Activated T-cell treated with anti-CD3 and anti-CD28 coated beads for 1 hour (primary cell): ENCODE measurements at regions not wholly inside any gene's neighbourhood (a gene's known extent, or its start where the extent isn't known, plus 50 kb on each side); places are given as distances from the start of the nearest gene placed in this dataset.

Experiments used
- DNase-seq: peaks from one replicate; pipeline ENCODE4 v3.0.0-alpha.2; 2020; ENCODE audit warnings: low read depth

GRCh38 chr12:111174251-111174960, 194.5 kb downstream of the PHETA1 start:
- no peak for DNase-seq

DNA sequence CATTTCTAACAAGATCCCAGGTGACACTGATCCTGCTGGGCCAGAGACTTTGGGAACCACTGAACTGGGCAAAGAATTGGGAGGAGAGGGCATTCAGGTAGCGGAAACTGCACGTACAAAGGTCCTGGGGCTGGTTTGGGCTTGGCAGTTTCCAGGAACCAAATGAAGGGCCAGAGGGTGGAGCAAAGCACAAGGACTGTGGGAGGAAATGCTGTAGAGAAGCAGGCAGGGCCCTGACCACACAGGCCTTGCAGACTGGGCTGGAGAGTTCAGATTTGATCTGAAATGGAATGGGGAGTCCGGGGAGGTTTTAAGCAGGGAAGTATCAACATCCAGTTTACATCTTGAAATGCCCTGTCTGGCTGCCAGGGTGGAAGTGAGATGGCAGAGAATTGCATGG, 195.1 kb downstream of the PHETA1 start:
- no peak for DNase-seq

DNA sequence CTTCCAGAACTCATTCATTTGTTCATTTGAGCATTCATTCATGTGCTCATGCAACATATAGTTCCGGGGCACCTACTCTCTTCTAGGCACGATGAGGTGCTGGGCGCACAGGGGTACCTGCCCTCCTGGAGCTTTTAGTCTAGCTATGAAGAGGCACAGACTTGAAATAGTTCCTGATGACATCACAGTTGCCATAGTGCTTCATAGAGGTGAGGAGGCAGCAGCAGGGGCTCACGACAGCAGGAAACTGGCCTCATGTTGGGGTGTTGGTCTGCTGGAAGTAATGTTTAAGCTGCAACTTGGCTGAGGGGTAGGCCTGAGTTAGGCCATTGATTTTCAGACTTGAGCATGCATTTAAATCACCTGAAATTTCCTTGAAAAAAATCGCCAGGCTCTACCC, 195.5 kb downstream of the PHETA1 start:
- no peak for DNase-seq

DNA sequence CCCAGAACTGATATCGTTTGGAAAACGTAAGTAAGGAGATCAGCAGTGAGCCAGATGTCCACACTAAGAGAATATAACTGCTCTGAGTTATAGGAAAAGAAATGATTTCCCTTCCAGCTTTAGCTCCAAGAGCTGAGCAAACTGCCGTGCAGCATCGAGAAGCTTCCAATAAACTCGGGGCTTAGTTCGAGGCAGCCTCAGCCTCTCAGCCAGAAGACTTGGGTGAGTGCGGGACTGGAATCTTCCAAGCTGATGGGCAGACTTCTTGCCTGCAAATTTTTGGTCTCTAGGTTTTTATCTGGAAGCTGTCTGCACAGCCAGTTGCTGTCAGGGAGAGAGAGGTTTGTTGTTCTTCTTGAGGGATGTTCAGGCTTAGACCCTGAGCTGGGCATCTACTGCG, 196.1 kb downstream of the PHETA1 start:
- no peak for DNase-seq

GRCh38 chr12:111171832-111172231, 197.1 kb downstream of the PHETA1 start:
- no peak for DNase-seq

DNA sequence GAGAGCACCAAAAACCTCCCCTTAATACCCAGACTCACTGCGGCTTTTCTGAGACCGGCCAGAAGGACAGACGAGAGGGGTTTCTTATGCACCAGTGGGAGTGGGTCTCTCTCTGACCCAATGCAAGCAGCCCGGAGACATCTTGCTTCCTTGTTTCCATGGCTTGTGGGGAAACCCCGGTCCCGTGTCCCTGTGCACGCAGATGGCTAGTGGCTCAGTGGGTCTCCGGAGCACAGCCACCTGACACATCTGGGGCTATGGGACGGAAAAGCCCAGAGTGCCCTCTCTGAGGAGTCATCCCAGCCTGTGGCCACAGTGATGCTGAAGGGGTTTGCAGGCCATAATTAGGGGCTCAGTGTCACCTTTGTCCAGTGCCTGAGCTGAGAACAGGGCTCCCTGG, 197.6 kb downstream of the PHETA1 start:
- DNase-seq = no peak

DNA sequence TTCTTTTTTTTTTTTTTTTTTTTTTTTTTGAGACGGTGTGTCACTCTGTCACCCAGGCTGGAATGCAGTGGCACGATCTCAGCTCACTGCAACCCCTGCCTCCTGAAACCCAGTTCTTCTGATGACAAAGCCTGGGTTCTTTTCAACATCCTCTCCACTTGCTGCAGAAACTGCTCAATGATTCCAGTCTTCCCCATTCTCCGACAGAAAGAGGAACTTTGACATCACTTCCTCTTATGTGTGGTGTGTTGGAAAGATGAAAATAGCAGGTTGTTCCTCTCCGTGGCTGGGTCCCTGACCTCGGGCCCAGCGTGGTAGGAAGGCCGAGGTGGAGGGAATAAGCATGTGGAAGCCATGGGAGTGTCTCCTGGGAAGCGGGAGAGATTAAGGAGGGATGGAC, 198.4 kb downstream of the PHETA1 start:
- DNase-seq = no peak

GRCh38 chr12:111169456-111169855, 199.4 kb downstream of the PHETA1 start:
- no peak for DNase-seq

GRCh38 chr12:111169032-111169431, 199.9 kb downstream of the PHETA1 start:
- DNase-seq = no peak

- DNase-seq = no peak
Observed at GRCh38 chr12:111168009-111168900, 200.6 kb downstream of the PHETA1 start.

GRCh38 chr12:111166779-111167540, 201.9 kb downstream of the PHETA1 start:
- DNase-seq = no peak

DNA sequence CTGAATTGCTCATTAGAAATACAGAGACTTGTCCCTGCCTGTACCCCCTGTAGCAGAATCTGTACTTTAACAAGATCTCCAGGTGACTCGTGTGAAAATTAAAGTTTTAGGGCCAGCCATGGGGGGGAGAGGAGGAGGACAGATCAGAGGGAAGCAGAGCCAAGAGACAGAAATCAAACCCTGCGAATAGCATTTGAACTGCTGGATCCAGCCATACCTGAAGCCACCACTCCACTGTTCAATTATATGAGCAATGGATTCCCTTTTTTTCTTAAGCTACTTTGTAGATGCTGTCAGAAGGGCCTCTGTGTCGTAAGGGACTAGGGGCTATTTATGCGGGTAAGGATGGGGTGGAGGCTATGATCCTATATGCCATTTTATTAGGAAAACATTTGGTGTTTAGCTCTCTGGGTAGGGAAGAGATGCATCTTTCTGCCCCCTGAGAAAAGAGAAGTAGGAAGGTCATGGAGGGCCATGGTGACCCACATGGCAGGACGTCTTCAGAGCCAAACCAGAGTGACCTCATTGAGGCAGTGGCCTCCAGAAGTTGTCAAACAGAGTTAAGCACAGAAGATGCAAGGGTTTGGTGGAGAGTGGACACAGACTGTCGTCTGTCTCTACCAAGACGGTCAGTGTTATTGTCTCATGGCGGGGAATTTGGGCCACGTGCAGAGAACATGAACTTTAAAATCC, 203.9 kb downstream of the PHETA1 start:
- no peak for DNase-seq

GRCh38 chr12:111163422-111163821, 205.5 kb downstream of the PHETA1 start:
- DNase-seq = no peak

DNA sequence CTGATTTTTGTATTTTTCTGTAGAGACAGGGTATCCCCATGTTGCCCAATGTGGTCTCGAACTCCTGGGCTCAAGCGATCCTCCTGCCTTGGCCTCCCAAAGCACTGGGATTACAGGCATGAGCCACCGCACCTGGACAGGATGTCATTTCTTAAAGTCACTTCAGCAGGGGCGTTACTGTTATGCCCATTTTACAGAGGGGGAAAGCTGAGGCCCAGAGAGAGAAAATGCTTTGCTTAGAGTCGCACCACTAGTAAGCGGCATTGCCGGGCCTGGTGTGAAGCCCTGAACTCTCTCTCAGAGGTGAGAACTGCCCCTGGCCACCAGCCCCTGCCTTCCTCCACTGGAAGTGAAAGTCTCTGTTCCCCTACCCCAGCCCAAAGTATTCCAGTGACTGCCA, 207.0 kb downstream of the PHETA1 start:
- no peak for DNase-seq

- no peak for DNase-seq
Observed at GRCh38 chr12:111160350-111161241, 208.3 kb downstream of the PHETA1 start.

GRCh38 chr12:111158992-111159391, 209.9 kb downstream of the PHETA1 start:
- no peak for DNase-seq

- DNase-seq = no peak
Observed at GRCh38 chr12:111157486-111157885, 211.4 kb downstream of the PHETA1 start.

GRCh38 chr12:111156304-111156703, 212.6 kb downstream of the PHETA1 start:
- no peak for DNase-seq

DNA sequence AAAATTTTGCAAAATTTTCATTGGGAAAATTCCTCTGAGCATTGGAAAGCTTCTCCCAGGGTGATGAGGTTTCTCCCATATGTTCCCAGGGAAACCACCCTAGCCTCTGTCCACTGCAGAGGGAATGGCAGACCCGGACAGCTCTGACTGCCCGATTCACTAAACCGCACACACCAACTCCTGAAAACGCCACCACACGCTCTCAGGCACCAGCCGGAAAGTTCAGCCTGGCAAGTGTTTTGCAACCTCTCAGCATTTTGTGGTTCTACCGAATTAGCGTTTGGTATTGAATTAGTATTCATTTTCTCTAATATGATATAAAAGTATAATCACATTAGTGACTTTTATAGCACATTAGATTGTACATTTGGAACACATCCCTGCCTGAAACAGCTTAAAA, 213.4 kb downstream of the PHETA1 start:
- no peak for DNase-seq

DNA sequence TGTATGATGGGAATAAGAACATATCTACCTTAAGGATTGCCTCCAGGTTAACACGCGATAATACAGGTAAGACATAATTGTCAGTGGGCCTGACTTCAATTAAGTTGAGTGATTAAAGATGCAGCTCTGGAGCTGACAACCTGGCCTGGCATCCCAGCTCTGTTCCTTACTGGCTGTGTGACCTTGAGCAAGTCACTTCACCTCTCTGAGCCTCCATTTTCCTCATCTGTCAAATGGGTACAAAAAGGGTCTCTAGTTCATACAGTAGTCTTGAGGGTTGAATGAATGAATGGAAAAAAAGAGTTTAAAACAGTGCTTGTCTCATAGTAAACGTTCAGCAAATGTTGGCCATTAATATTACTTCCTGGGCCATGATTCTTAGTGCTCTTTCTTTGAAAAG, 213.9 kb downstream of the PHETA1 start:
- no peak for DNase-seq
